RPMI8226 (cell line): ENCODE measurements at regions not wholly inside any gene's neighbourhood (a gene's known extent, or its start where the extent isn't known, plus 50 kb on each side); places are given as distances from the start of the nearest gene placed in this dataset.
"Not testable (repeated sequence)": the region's sequence is repeated elsewhere in the genome, so short reads cannot be mapped to it uniquely, and the experiment has no call there.

Source experiments
- DNase-seq: peaks from one replicate; pipeline ENCODE4 v3.0.0-alpha.2; 2015

- no peak for DNase-seq
These were observed 137.7 kb upstream of the SMYD2 start for GRCh38 chr1:214143006-214143992.

GRCh38 chr1:214144521-214144920, 136.4 kb upstream of the SMYD2 start:
- not testable (repeated sequence) for DNase-seq

GRCh38 chr1:214146523-214146922, 134.4 kb upstream of the SMYD2 start:
- no peak for DNase-seq

- no peak for DNase-seq
These were observed 126.2 kb upstream of the SMYD2 start for GRCh38 chr1:214154596-214155292.

- no peak for DNase-seq
These were observed 124.9 kb upstream of the SMYD2 start for GRCh38 chr1:214155987-214156625.

- DNase-seq = no peak
These were observed 116.8 kb upstream of the SMYD2 start for GRCh38 chr1:214164173-214164572.

- DNase-seq = no peak
These were observed 115.0 kb upstream of the SMYD2 start for GRCh38 chr1:214165850-214166374.

GRCh38 chr1:214174508-214175199, 106.3 kb upstream of the SMYD2 start:
- no peak for DNase-seq

GRCh38 chr1:214178102-214178501, 102.9 kb upstream of the SMYD2 start:
- no peak for DNase-seq

GRCh38 chr1:214184992-214185391, 96.0 kb upstream of the SMYD2 start:
- no peak for DNase-seq

- no peak for DNase-seq
These were observed 94.7 kb upstream of the SMYD2 start for GRCh38 chr1:214186103-214186824.

GRCh38 chr1:214187121-214187900, 93.6 kb upstream of the SMYD2 start:
- DNase-seq = no peak

GRCh38 chr1:214187933-214188332, 93.0 kb upstream of the SMYD2 start:
- no peak for DNase-seq

GRCh38 chr1:214188835-214189234, 92.1 kb upstream of the SMYD2 start:
- DNase-seq = no peak

- no peak for DNase-seq
These were observed 87.9 kb upstream of the SMYD2 start for GRCh38 chr1:214192825-214193643.

- no peak for DNase-seq
These were observed 87.3 kb upstream of the SMYD2 start for GRCh38 chr1:214193691-214194090.

- DNase-seq = no peak
These were observed 82.4 kb upstream of the SMYD2 start for GRCh38 chr1:214198571-214198970.

GRCh38 chr1:214199585-214199984, 81.4 kb upstream of the SMYD2 start:
- no peak for DNase-seq

GRCh38 chr1:214202992-214203391, 78.0 kb upstream of the SMYD2 start:
- no peak for DNase-seq

- no peak for DNase-seq
These were observed 75.9 kb upstream of the SMYD2 start for GRCh38 chr1:214205053-214205452.
